H1 (cell line): ENCODE measurements at regions not wholly inside any gene's neighbourhood (a gene's known extent, or its start where the extent isn't known, plus 50 kb on each side); places are given as distances from the start of the nearest gene placed in this dataset.

Experiments used
- CTCF ChIA-PET: fragments of 300-600 bp; sonication (Branson Sonifier 250); formaldehyde crosslinking; loops from one replicate; lab custom pipeline; 2021; ENCODE audit not compliant: partially characterized antibody; lab: Charles Lee
- POLR2A ChIA-PET: fragments of 300-600 bp; sonication (Branson Sonifier 250); formaldehyde crosslinking; loops from one replicate; lab custom pipeline; 2021; ENCODE audit warnings: inconsistent platforms; ENCODE audit not compliant: partially characterized antibody; lab: Charles Lee
- DNase-seq, 2 experiments: peaks; one replicate each; pipeline versions ENCODE4 v3.0.0 to v3.0.0-alpha.2; 2010 to 2022; ENCODE audit warnings: low spot score in 2 of 2, low read depth in 1 of 2, mixed read lengths in 1 of 2
- FAIRE-seq: peaks from 2 replicates; lab custom pipeline; 2011; peaks lifted over from hg19 to GRCh38; lab: Jason Lieb, UNC
- H2AFZ ChIP-seq: 2 replicates; pipeline ENCODE4 v1.8.1; 2012; ENCODE audit warnings: low read length, inconsistent platforms
- H2AK5ac ChIP-seq: 2 replicates; pipeline ENCODE4 v1.6.1; 2013; ENCODE audit warnings: low read depth, low read length
- H2BK120ac ChIP-seq: replicated peaks from 2 replicates; pipeline ENCODE3; 2013; ENCODE audit warnings: low read depth, low read length, inconsistent platforms
- H2BK12ac ChIP-seq: 2 replicates; pipeline ENCODE4 v1.6.1; 2013; ENCODE audit warnings: low read depth, low read length
- H2BK15ac ChIP-seq: 2 replicates; pipeline ENCODE4 v1.6.1; 2013; ENCODE audit warnings: low read length
- H2BK20ac ChIP-seq: 2 replicates; pipeline ENCODE4 v1.6.1; 2013; ENCODE audit warnings: low read length
- H2BK5ac ChIP-seq: 2 replicates; pipeline ENCODE4 v1.6.1; 2013; ENCODE audit warnings: low read depth, low read length
- H3K14ac ChIP-seq: 2 replicates; pipeline ENCODE4 v1.6.1; 2013; ENCODE audit warnings: inconsistent platforms; ENCODE audit not compliant: insufficient read length
- H3K18ac ChIP-seq: 2 replicates; pipeline ENCODE4 v1.6.1; 2013; ENCODE audit warnings: low read length; ENCODE audit errors: extremely low read depth
- H3K23ac ChIP-seq: 2 replicates; pipeline ENCODE4 v1.6.1; 2013; ENCODE audit warnings: inconsistent platforms; ENCODE audit not compliant: insufficient read length
- H3K23me2 ChIP-seq: 2 replicates; pipeline ENCODE4 v1.6.1; 2013; ENCODE audit warnings: low read depth, low read length
- H3K27ac ChIP-seq: 2 replicates; pipeline ENCODE4 v1.6.1; 2011; ENCODE audit warnings: low read depth, low read length, inconsistent platforms
- H3K27me3 ChIP-seq, 4 experiments: replicated peaks in 1 of 4; 1 replicate in 1 of 4; 2 replicates in 3 of 4; pipeline versions ENCODE4 v1.6.1 to v1.8.1; 2011 to 2013; ENCODE audit warnings: low read length in 3 of 4, mild to moderate bottlenecking in 3 of 4, inconsistent platforms in 2 of 4, mixed read lengths in 2 of 4, moderate library complexity in 1 of 4; ENCODE audit not compliant: control insufficient read depth in 3 of 4, insufficient read depth in 3 of 4; ENCODE audit errors: extremely low read depth in 1 of 4
- H3K36me3 ChIP-seq, 4 experiments: 2 replicates each; pipeline versions ENCODE4 v1.6.1 to v1.8.1; 2011 to 2013; ENCODE audit warnings: mild to moderate bottlenecking in 4 of 4, low read length in 3 of 4, moderate library complexity in 2 of 4, control low read depth in 1 of 4, inconsistent platforms in 1 of 4; ENCODE audit not compliant: insufficient read depth in 4 of 4, control insufficient read depth in 2 of 4
- H3K4ac ChIP-seq: replicated peaks from 2 replicates; pipeline ENCODE3; 2013; ENCODE audit warnings: low read length, low read depth, mixed read lengths, inconsistent platforms; ENCODE audit not compliant: insufficient read length
- H3K4me1 ChIP-seq, 4 experiments: replicated peaks in 1 of 4; 1 replicate in 1 of 4; 2 replicates in 3 of 4; pipeline versions ENCODE4 v1.6.1 to v1.8.1; 2011 to 2013; ENCODE audit warnings: low read length in 3 of 4, inconsistent platforms in 2 of 4, mixed read lengths in 1 of 4; ENCODE audit not compliant: insufficient read depth in 4 of 4, control insufficient read depth in 3 of 4
- H3K4me2 ChIP-seq, 2 experiments: 2 replicates each; pipeline versions ENCODE4 v1.6.1 to v1.8.1; 2011 to 2013; ENCODE audit warnings: low read depth in 2 of 2, low read length in 2 of 2, control low read depth in 1 of 2, inconsistent platforms in 1 of 2, mild to moderate bottlenecking in 1 of 2; ENCODE audit not compliant: insufficient read depth in 1 of 2
- H3K4me3 ChIP-seq, 4 experiments: fragments of 200-600, 300-600 bp in 1 of 4; sonication (generic), shearing (Covaris generic), sonication (Bioruptor Twin) in 1 of 4; 2 replicates each; pipeline versions ENCODE4 v1.5.1 to v1.8.1; 2011 to 2016; ENCODE audit warnings: low read length in 4 of 4, low read depth in 3 of 4, control low read depth in 2 of 4, inconsistent platforms in 2 of 4, mild to moderate bottlenecking in 2 of 4, mixed read lengths in 1 of 4, moderate library complexity in 1 of 4; ENCODE audit not compliant: insufficient read depth in 2 of 4; ENCODE audit errors: extremely low read depth in 1 of 4
- H3K56ac ChIP-seq: replicated peaks from 2 replicates; pipeline ENCODE3; 2013; ENCODE audit warnings: low read depth, mild to moderate bottlenecking, mixed read lengths, low read length, inconsistent platforms; ENCODE audit not compliant: insufficient read length
- H3K79me1 ChIP-seq: 2 replicates; pipeline ENCODE4 v1.6.1; 2013; ENCODE audit warnings: low read depth, low read length, control low read depth
- H3K79me2 ChIP-seq, 2 experiments: 2 replicates each; pipeline versions ENCODE4 v1.6.1 to v1.8.1; 2012 to 2013; ENCODE audit warnings: low read length in 2 of 2, mild to moderate bottlenecking in 2 of 2, inconsistent platforms in 1 of 2; ENCODE audit not compliant: insufficient read depth in 2 of 2, control insufficient read depth in 1 of 2
- H3K9ac ChIP-seq, 4 experiments: replicated peaks in 1 of 4; 1 replicate in 1 of 4; 2 replicates in 3 of 4; pipeline versions ENCODE4 v1.6.1 to v1.8.1; 2011 to 2013; ENCODE audit warnings: low read depth in 3 of 4, low read length in 3 of 4, control low read depth in 2 of 4, mild to moderate bottlenecking in 2 of 4, moderate library complexity in 2 of 4, inconsistent platforms in 1 of 4; ENCODE audit errors: extremely low read depth in 1 of 4
- H3K9me3 ChIP-seq, 2 experiments: 2 replicates each; pipeline versions ENCODE4 v1.6.1 to v1.8.1; 2012 to 2013; ENCODE audit warnings: mild to moderate bottlenecking in 2 of 2, moderate library complexity in 2 of 2, control low read depth in 1 of 2, inconsistent platforms in 1 of 2, low read depth in 1 of 2, low read length in 1 of 2, mixed read lengths in 1 of 2; ENCODE audit not compliant: insufficient read depth in 2 of 2
- H4K20me1 ChIP-seq, 2 experiments: replicated peaks in 1 of 2; 2 replicates each; pipeline versions ENCODE3 to v1.8.1; 2011 to 2013; ENCODE audit warnings: inconsistent platforms in 2 of 2, low read length in 2 of 2, mild to moderate bottlenecking in 1 of 2; ENCODE audit not compliant: insufficient read depth in 2 of 2, control insufficient read depth in 1 of 2
- H4K5ac ChIP-seq: 2 replicates; pipeline ENCODE4 v1.6.1; 2013; ENCODE audit warnings: low read length, low read depth, mixed read lengths, inconsistent platforms; ENCODE audit not compliant: insufficient read length
- H4K8ac ChIP-seq: 2 replicates; pipeline ENCODE4 v1.8.0; 2013; ENCODE audit warnings: mild to moderate bottlenecking, moderate library complexity, low read length, inconsistent platforms; ENCODE audit not compliant: insufficient read depth; ENCODE audit errors: extremely low read depth
- H4K91ac ChIP-seq: replicated peaks from 2 replicates; pipeline ENCODE3; 2013; ENCODE audit warnings: low read length, mixed read lengths, inconsistent platforms; ENCODE audit not compliant: insufficient read length
- BACH1 ChIP-seq: IDR thresholded peaks from 2 replicates; pipeline ENCODE4 v1.6.1; 2012; ENCODE audit warnings: low read length, improper control_type of control experiment
- HDAC6 ChIP-seq: IDR thresholded peaks from one replicate; pipeline ENCODE4 v1.7.1; 2012; ENCODE audit warnings: low read depth, mild to moderate bottlenecking, inconsistent platforms, low read length, moderate library complexity
- JUN ChIP-seq: IDR thresholded peaks from 2 replicates; pipeline ENCODE4 v1.6.1; 2011; ENCODE audit warnings: low read depth, mild to moderate bottlenecking, improper control_type of control experiment, low read length
- NRF1 ChIP-seq: IDR thresholded peaks from 2 replicates; pipeline ENCODE4 v1.6.1; 2011; ENCODE audit warnings: mild to moderate bottlenecking, low read depth, low read length, improper control_type of control experiment
- PHF8 ChIP-seq: fragments of 200-600 bp; sonication (generic); conservative IDR thresholded peaks from 2 replicates; pipeline ENCODE4 v1.7.1; 2012; ENCODE audit warnings: low read depth, mild to moderate bottlenecking, inconsistent platforms, low read length, moderate library complexity
- POLR2A ChIP-seq, 2 experiments: IDR thresholded peaks; 1 replicate in 1 of 2; 2 replicates in 1 of 2; pipeline ENCODE4 v1.6.1; 2011; ENCODE audit warnings: low read depth in 2 of 2, low read length in 2 of 2, mild to moderate bottlenecking in 2 of 2; ENCODE audit errors: control extremely low read depth in 1 of 2
- RNF2 ChIP-seq: fragments of 200-900, 300-1000 bp; sonication (generic); IDR thresholded peaks from 2 replicates; pipeline ENCODE4 v1.7.1; 2016; ENCODE audit warnings: borderline replicate concordance, low read depth, mild to moderate bottlenecking, antibody characterized with exemption, low read length; ENCODE audit not compliant: poor library complexity, severe bottlenecking; ENCODE audit errors: missing control alignments
- SIX5 ChIP-seq: IDR thresholded peaks from 2 replicates; pipeline ENCODE4 v1.6.1; 2011; ENCODE audit warnings: mild to moderate bottlenecking, low read depth, low read length
- SP1 ChIP-seq: IDR thresholded peaks from 2 replicates; pipeline ENCODE4 v1.6.1; 2011; ENCODE audit warnings: low read depth, low read length
- SP4 ChIP-seq: IDR thresholded peaks from 2 replicates; pipeline ENCODE4 v1.6.1; 2012; ENCODE audit warnings: low read length, inconsistent platforms
- SRF ChIP-seq: IDR thresholded peaks from 2 replicates; pipeline ENCODE4 v1.6.1; 2011; ENCODE audit warnings: mild to moderate bottlenecking, low read depth, low read length, moderate library complexity
- TAF1 ChIP-seq: IDR thresholded peaks from 2 replicates; pipeline ENCODE4 v1.6.1; 2011; ENCODE audit warnings: mild to moderate bottlenecking, low read depth, low read length
- ZNF274 ChIP-seq: IDR thresholded peaks from 2 replicates; pipeline ENCODE4 v1.7.0; 2012; ENCODE audit warnings: low read length, borderline replicate concordance; ENCODE audit errors: extremely low read depth
- WGBS, 2 experiments: shearing (Covaris generic) in 1 of 2; methylation state at CpG; one replicate each; pipeline versions ENCODE4 v1.1.6 to v1.1.7; 2013 to 2015; ENCODE audit warnings: low lambda C conversion rate in 2 of 2, mixed read lengths in 2 of 2, inconsistent platforms in 1 of 2, low coverage in 1 of 2, missing lambda C conversion rate in 1 of 2; ENCODE audit not compliant: insufficient replicate concordance in 2 of 2, insufficient coverage in 1 of 2, insufficient read length in 1 of 2; ENCODE audit errors: extremely low coverage in 1 of 2, missing lambda C conversion rate in 1 of 2; 5-methylcytosine and 5-hydroxymethylcytosine counted together
- TF ChIP-seq, protein P1 (sequence below): IDR thresholded peaks from 2 replicates; pipeline ENCODE4 v1.6.1; 2012; ENCODE audit warnings: low read length, inconsistent platforms

- Histone ChIP-seq H2BK5ac (no peak overlapping the region), H3K9ac (no peak overlapping the region), H3K14ac (no peak overlapping the region), H4K5ac (no peak overlapping the region), H3K4me2 (no peak overlapping the region), H3K4ac (no peak overlapping the region), H3K4me1 (no peaks in the 10 kb centered on the region), H4K20me1 (no peaks in the 10 kb centered on the region), H3K23ac (no peak overlapping the region), H2BK12ac (no peak overlapping the region), H2BK120ac (no peak overlapping the region), H2AK5ac (no peak overlapping the region), H3K18ac (no peak overlapping the region), H3K36me3 (no peaks in the 10 kb centered on the region), H3K79me2 (no peaks in the 10 kb centered on the region), H3K79me1 (no peaks in the 10 kb centered on the region), H3K27me3 (peaks cover 0 to 5% (median 2%) of the 10 kb centered on the region in 4 experiments; a peak in 2 of 7 replicates), H4K91ac (no peak overlapping the region), H3K56ac (no peak overlapping the region), H3K27ac (no peak overlapping the region), H3K9me3 (peaks cover 3 to 8% of the 10 kb centered on the region in 2 experiments; a peak in 3 of 4 replicates), H2AFZ (no peak overlapping the region), H2BK15ac (no peak overlapping the region), H3K4me3 (no peak overlapping the region), H3K23me2 (peaks cover 9% of the 10 kb centered on the region; the same call in 1 of the 2 replicates), H4K8ac (no peak overlapping the region), H2BK20ac (no peak overlapping the region)
- 86% methylated on average over 3 of the region's 3 CpGs; no CpG with 5 or more reads in 1 of the 2 experiments for WGBS, 2 experiments
- ChIA-PET POLR2A (no interaction called here), CTCF (interaction anchor here (0.7 kb wide), 1 partner anchor 87 kb away, joined by 3 read pairs; no protein-coding TSS in a partner anchor)
- DNase-seq (no peak), FAIRE-seq (no peak)
- TF ChIP-seq JUN (no peak), BACH1 (no peak), NRF1 (no peak), ZNF274 (no peak), TAF1 (no peak), SIX5 (no peak), HDAC6 (no peak), POLR2A (IDR thresholded peaks at IDR 0.05; ENCODE audit: control extremely low read depth in 1 of 2, low read depth in 2 of 2, low read length in 2 of 2) (no peak), SP4 (no peak), PHF8 (no peak), RNF2 (no peak), SRF (no peak), SP1 (no peak)
- TF ChIP-seq, protein P1, sequence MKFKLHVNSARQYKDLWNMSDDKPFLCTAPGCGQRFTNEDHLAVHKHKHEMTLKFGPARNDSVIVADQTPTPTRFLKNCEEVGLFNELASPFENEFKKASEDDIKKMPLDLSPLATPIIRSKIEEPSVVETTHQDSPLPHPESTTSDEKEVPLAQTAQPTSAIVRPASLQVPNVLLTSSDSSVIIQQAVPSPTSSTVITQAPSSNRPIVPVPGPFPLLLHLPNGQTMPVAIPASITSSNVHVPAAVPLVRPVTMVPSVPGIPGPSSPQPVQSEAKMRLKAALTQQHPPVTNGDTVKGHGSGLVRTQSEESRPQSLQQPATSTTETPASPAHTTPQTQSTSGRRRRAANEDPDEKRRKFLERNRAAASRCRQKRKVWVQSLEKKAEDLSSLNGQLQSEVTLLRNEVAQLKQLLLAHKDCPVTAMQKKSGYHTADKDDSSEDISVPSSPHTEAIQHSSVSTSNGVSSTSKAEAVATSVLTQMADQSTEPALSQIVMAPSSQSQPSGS = no peak
Observed at GRCh38 chr22:47653921-47654320, 891.5 kb downstream of the TBC1D22A start.
